Fibroblast of lung (primary cell): ENCODE measurements at regions not wholly inside any gene's neighbourhood (a gene's known extent, or its start where the extent isn't known, plus 50 kb on each side); places are given as distances from the start of the nearest gene placed in this dataset.

Experiments
- DNase-seq, 2 donors: peaks; one replicate each; pipeline versions ENCODE4 v3.0.0 to v3.0.0-alpha.2; 2010; ENCODE audit warnings: low read depth in 2 of 2
- H2AFZ ChIP-seq: 2 replicates; pipeline ENCODE4 v1.5.1; 2012; ENCODE audit warnings: low read length, control low read depth, inconsistent platforms
- H3K27ac ChIP-seq: 2 replicates; pipeline ENCODE4 v1.5.1; 2011; ENCODE audit warnings: low read length, control low read depth; ENCODE audit not compliant: insufficient read depth
- H3K27me3 ChIP-seq: 2 replicates; pipeline ENCODE4 v1.5.1; 2011; ENCODE audit warnings: mild to moderate bottlenecking, low read length; ENCODE audit not compliant: control insufficient read depth, insufficient read depth
- H3K36me3 ChIP-seq: 2 replicates; pipeline ENCODE4 v1.5.1; 2011; ENCODE audit warnings: low read length; ENCODE audit not compliant: control insufficient read depth, insufficient read depth
- H3K4me1 ChIP-seq: 2 replicates; pipeline ENCODE4 v1.5.1; 2011; ENCODE audit warnings: low read length; ENCODE audit not compliant: control insufficient read depth, insufficient read depth; ENCODE audit errors: extremely low read depth
- H3K4me2 ChIP-seq: 2 replicates; pipeline ENCODE4 v1.5.1; 2011; ENCODE audit warnings: low read length, control low read depth; ENCODE audit not compliant: insufficient read depth; ENCODE audit errors: extremely low read depth
- H3K4me3 ChIP-seq, 4 experiments: fragments of 200-600 bp in 1 of 4; sonication (generic) in 1 of 4; replicated peaks in 1 of 4; 2 replicates each; pipeline ENCODE4 v1.5.1; 2011 to 2016; ENCODE audit warnings: low read length in 4 of 4, low read depth in 3 of 4, mild to moderate bottlenecking in 3 of 4, control low read depth in 2 of 4, inconsistent platforms in 1 of 4, mixed read lengths in 1 of 4; ENCODE audit not compliant: insufficient read depth in 1 of 4; ENCODE audit errors: control extremely low read depth in 1 of 4
- H3K79me2 ChIP-seq: 2 replicates; pipeline ENCODE4 v1.5.1; 2012; ENCODE audit warnings: mild to moderate bottlenecking, low read length, inconsistent platforms; ENCODE audit not compliant: control insufficient read depth, insufficient read depth
- H3K9ac ChIP-seq: 2 replicates; pipeline ENCODE4 v1.5.1; 2011; ENCODE audit warnings: mild to moderate bottlenecking, low read length, control low read depth; ENCODE audit not compliant: insufficient read depth
- H3K9me3 ChIP-seq: 2 replicates; pipeline ENCODE4 v1.5.1; 2012; ENCODE audit warnings: low read depth, low read length; ENCODE audit not compliant: control insufficient read depth, insufficient read depth
- H4K20me1 ChIP-seq: 2 replicates; pipeline ENCODE4 v1.5.1; 2011; ENCODE audit warnings: low read length; ENCODE audit not compliant: control insufficient read depth, insufficient read depth; ENCODE audit errors: extremely low read depth
- CTCF ChIP-seq, 2 donors: IDR thresholded peaks in 1 of 2; conservative IDR thresholded peaks in 1 of 2; 1 replicate in 1 of 2; 2 replicates in 1 of 2; pipeline ENCODE4 v1.5.1; 2011 to 2012; ENCODE audit warnings: low read length in 2 of 2, control low read depth in 1 of 2, inconsistent platforms in 1 of 2, low read depth in 1 of 2, mild to moderate bottlenecking in 1 of 2
- EZH2 ChIP-seq: IDR thresholded peaks from 2 replicates; pipeline ENCODE4 v1.5.1; 2012; ENCODE audit warnings: low read length, control low read depth, mild to moderate bottlenecking; ENCODE audit errors: missing control alignments

DNA sequence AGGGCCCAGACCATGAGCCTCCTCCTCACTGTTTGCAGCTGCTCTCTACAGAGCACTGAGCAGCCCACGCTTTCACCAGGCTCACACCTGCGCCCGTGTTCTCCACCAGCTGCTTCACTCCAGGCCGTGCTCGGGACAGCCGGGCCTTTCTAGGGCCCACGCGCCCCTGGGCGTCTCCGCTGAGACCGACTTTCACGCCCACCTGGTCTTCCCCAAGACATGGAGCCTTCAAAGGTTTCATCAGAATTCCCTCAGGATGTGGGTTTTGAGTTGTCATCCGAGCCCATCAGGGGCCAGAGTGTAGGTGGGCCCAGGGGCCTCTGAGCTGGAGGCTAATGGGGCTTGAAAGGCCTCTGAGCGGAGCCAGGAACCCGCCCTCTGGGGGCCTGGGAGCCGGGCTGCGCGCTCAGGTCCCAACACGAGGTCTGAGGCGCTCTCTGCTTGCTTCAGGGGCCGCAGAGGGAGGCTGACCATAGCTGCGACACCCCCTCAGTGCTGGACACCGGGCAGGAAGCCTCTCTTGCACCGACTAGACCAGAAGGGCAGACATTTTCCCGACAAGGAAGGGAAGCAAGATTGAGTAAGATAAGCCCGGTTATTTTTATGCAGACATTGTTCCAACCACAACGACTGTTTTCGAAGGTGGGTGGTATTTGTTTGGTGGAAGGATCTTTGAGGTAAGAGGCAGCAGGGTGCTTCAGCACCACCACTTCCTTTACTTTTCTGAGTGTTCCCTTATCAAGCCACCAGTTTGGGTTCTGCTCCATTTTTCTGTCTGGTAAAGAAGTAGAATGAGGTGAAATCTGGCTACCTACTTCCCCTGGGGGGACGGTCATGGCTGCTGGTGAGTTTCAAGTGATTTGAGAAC, 125.0 kb upstream of the FUT8 start:
- peaks cover 7% of the 10 kb centered on the region for H3K4me1 ChIP-seq
- H3K27ac ChIP-seq, result no peak overlapping the region
- no peaks in the 10 kb centered on the region for H3K27me3 ChIP-seq
- H4K20me1 ChIP-seq, result no peaks in the 10 kb centered on the region
- H2AFZ ChIP-seq, result no peak overlapping the region
- peak in 1 of 2 donors; percentile 20 for DNase-seq
- no peak overlapping the region for H3K4me3 ChIP-seq
- no peaks in the 10 kb centered on the region for H3K36me3 ChIP-seq
- no peak overlapping the region for H3K9ac ChIP-seq
- TF ChIP-seq EZH2 (no peak), CTCF (conservative IDR thresholded peaks at IDR 0.05 in 1 of 2, IDR thresholded peaks at IDR 0.05 in 1 of 2; ENCODE audit: low read depth in 1 of 2, low read length in 2 of 2) (no peak)
- H3K4me2 ChIP-seq, result no peak overlapping the region
- H3K79me2 ChIP-seq, result no peaks in the 10 kb centered on the region
- no peaks in the 10 kb centered on the region for H3K9me3 ChIP-seq

DNA sequence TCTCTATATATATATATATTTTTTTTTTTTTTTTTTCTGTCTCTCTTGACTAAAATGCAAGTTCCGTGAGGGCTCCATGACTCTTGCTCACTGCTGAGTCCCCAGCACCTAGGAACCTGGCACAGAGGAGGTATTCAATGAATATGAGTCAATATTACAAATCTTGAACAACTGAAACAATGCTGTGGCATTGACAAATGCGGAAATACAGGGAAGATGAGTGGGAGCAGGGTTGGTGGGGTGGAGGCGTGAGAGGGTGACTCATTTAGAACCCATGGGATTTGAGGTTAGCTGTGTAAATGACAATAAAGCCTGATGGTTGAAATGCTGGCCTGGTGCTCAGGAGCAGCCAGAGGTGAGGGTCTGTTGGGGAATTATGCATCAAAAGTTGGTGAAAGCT, 121.7 kb upstream of the FUT8 start:
- Histone ChIP-seq H3K27me3 (no peaks in the 10 kb centered on the region), H3K27ac (no peak overlapping the region), H3K79me2 (no peaks in the 10 kb centered on the region), H3K9ac (no peak overlapping the region), H4K20me1 (no peaks in the 10 kb centered on the region), H2AFZ (no peak overlapping the region), H3K4me1 (peaks cover 2% of the 10 kb centered on the region), H3K36me3 (no peaks in the 10 kb centered on the region), H3K9me3 (no peaks in the 10 kb centered on the region), H3K4me2 (no peak overlapping the region), H3K4me3 (no peak overlapping the region)
- peak; percentile 62 to 95 for DNase-seq
- TF ChIP-seq CTCF (conservative IDR thresholded peaks at IDR 0.05 in 1 of 2, IDR thresholded peaks at IDR 0.05 in 1 of 2; ENCODE audit: low read depth in 1 of 2, low read length in 2 of 2) (no peak), EZH2 (no peak)

GRCh38 chr14:65291531-65291930, 121.0 kb upstream of the FUT8 start:
- no peak overlapping the region for H2AFZ ChIP-seq

More at GRCh38 chr14:65291531-65291930, 121.0 kb upstream of the FUT8 start:
- Histone ChIP-seq H3K79me2 (no peaks in the 10 kb centered on the region), H4K20me1 (no peaks in the 10 kb centered on the region), H3K4me3 (no peak overlapping the region), H3K9me3 (no peaks in the 10 kb centered on the region), H3K9ac (no peak overlapping the region), H3K4me1 (peaks cover 2% of the 10 kb centered on the region), H3K36me3 (no peaks in the 10 kb centered on the region), H3K27ac (no peak overlapping the region), H3K27me3 (no peaks in the 10 kb centered on the region), H3K4me2 (no peak overlapping the region)
- no peak for DNase-seq
- TF ChIP-seq EZH2 (no peak), CTCF (conservative IDR thresholded peaks at IDR 0.05 in 1 of 2, IDR thresholded peaks at IDR 0.05 in 1 of 2; ENCODE audit: low read depth in 1 of 2, low read length in 2 of 2) (no peak)
